ENCODE measurements at regions not wholly inside any gene's neighbourhood (a gene's known extent, or its start where the extent isn't known, plus 50 kb on each side); places are given as distances from the start of the nearest gene placed in this dataset.
A peak's percentile ranks its signal among the peaks of the same experiment; 100 is the strongest.

DNA sequence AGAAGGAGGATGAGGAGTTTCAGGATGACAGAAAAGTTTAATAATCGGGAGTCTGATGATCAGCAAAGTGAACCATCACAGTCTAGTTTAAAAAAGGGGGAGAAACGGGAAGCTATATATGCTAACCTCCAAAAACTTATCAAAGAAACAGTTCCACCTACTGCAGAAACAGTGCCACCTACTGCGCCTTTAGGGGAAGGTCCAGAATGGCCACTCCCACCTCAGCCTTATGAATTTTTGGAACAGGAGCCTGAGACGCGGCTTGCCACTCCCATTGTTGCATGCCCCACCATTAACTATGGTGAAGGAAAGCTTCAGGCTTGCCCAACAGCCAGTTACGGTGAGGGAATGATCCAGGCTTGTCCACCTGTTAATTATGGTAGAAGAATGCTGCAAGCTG lies 929.0 kb downstream of the SLITRK6 start:
- TF ChIP-seq, protein P1, sequence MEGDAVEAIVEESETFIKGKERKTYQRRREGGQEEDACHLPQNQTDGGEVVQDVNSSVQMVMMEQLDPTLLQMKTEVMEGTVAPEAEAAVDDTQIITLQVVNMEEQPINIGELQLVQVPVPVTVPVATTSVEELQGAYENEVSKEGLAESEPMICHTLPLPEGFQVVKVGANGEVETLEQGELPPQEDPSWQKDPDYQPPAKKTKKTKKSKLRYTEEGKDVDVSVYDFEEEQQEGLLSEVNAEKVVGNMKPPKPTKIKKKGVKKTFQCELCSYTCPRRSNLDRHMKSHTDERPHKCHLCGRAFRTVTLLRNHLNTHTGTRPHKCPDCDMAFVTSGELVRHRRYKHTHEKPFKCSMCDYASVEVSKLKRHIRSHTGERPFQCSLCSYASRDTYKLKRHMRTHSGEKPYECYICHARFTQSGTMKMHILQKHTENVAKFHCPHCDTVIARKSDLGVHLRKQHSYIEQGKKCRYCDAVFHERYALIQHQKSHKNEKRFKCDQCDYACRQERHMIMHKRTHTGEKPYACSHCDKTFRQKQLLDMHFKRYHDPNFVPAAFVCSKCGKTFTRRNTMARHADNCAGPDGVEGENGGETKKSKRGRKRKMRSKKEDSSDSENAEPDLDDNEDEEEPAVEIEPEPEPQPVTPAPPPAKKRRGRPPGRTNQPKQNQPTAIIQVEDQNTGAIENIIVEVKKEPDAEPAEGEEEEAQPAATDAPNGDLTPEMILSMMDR (IDR thresholded peaks at IDR 0.05), result peak in 1 of 6 experiments; percentile 5
- no peak for TF ChIP-seq POLR2A (IDR thresholded peaks at IDR 0.05)

Data from esophagus squamous epithelium (tissue), 4 donors.